ENCODE measurements at regions not wholly inside any gene's neighbourhood (a gene's known extent, or its start where the extent isn't known, plus 50 kb on each side); places are given as distances from the start of the nearest gene placed in this dataset.
"Not testable (repeated sequence)": the region's sequence is repeated elsewhere in the genome, so short reads cannot be mapped to it uniquely, and the experiment has no call there.

DNA sequence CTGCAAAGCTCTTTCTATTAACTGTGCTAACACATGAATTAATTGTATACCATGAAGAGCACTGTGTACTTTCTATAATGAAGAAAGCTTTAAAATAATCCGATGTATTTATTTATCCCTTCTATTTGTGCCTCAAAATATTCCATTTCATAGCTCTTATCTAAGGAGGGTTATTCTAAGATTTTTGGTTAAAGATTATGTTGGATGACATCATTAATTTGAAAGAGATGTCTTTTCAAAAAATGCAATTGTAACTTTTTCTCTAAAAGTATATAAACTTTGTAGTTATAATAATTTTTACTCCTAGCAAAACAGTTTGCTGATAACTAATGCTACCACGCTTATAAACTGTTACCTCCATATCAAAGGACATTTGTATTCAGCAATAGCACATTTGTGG is 192.4 kb upstream of the HSF2 start:
- no peak for ATAC-seq

DNA sequence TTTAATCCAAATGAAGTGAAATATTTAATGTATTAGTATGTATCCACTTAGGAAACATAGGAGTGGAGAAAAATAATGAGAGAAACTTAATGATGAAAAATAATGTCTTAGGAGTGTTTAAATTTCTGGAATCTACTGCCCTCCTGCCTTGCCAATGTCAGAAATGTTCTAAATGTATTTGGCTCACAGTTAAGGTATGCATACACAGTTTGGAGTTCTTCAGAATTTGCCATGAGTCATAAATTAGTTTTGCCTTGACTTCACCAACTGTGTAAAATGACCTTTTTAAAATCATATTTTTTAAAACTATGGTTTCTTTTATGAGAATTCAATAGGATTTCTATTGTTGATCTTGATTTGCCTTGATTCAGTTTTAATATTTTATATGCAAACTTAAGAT is 191.7 kb upstream of the HSF2 start:
- no peak for ATAC-seq

DNA sequence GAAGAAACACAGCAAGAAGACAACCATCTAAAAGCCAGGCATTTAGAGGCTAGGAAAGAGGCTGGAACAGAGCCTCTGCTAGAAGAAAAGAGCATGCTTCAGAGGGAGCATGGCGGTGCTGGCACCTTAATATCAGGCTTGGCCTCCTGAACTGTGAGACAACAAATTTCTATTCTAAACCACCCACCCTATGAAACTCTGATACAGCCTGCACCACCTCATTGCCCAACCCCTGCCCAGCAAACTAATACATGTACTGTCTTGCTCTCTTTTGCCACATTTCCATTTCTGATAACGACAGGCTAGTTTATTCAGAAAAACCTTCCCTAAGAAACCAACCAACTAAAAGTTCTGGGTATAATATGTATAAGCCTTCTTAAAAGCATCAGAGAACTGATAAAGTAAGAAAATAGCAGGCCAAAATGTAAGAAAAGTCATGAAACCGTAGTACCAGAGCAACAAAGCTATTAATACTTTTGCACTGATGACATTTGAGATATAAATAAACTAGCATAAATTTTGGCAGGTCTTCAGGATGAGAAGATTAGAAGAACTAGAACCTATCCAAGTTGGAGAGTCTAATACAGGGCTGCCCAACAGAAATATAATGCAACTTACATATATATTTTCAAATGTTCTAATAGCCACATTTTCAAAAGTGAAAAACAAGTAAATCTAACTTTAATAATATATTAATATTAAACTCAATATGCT is 184.7 kb upstream of the HSF2 start:
- no peak for ATAC-seq

- no peak for ATAC-seq
Observed at GRCh38 chr6:122220254-122220653, 179.2 kb upstream of the HSF2 start.

DNA sequence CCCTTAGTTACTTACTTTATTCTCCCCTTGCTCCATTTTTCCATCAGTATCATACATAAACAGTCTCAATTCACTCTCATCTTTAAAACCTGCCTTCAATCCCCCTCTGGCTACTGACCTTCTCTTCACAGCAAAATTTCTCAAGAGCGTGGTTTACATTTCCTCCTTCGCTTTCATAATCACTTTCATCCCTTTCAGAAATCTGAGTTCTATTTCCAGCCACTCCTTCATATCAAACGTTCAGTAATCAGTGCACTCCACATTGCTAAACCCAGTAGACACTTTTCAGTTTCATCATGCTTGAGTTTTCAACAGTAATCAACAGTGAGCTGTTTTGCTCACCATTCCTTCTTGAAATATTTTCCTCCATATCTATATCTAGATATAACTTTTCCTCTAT is 176.7 kb upstream of the HSF2 start:
- ATAC-seq: no peak

DNA sequence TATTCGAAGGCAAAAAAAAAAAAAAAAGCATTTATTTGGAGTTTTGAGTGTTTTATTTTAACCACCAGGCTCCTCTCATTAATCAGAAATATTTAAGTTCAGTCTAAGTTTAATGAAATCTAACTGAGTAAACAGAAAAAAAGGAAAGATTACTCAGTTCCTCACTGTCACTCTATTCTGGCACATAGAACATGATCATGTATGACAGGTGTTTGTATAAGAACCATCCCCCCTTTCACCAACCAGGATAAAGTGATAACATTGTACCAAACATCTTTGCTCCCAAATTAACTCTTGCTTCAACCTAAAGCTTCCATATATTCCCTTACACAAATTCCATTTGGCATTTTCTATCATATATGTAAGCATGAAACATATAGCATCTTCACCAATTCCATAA is 176.2 kb upstream of the HSF2 start:
- no peak for ATAC-seq

- ATAC-seq: no peak
Observed at GRCh38 chr6:122238861-122239260, 160.6 kb upstream of the HSF2 start.

DNA sequence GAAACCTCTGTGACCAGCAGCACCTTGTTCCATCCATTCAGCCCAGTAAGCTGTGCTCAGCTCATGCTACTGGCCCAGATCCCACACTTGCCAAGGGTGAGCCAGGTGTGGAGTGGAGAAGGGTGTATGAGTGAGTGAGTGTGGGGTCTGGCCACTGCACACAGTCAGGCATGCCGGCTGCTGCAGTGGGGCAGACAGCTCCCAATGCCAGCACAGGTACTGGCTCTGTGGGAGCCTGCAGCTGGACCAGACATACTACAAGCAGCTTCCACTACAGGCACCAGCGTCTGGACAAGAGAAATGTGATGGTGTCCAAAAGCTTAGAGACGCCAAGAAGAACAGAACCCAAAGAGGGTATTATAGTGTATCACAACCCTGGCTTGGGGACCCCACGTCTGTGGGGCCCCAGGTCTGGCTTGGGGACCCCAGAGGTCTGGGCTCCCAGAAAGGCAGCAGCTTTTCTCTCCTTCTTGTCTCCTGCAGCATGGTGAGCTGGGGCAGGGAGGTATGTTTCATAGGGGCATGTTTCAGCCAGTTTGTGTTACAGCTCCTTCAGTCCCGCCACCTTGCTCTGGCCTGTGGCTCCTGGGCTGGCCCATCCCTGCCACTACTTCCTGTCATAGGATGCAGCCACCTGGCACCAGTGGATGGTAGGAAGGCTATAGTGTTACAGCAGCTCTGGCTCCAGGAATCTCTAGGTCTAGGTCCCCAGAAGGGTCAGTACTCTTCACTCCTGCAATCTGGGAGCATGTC is 152.4 kb upstream of the HSF2 start:
- no peak for ATAC-seq

DNA sequence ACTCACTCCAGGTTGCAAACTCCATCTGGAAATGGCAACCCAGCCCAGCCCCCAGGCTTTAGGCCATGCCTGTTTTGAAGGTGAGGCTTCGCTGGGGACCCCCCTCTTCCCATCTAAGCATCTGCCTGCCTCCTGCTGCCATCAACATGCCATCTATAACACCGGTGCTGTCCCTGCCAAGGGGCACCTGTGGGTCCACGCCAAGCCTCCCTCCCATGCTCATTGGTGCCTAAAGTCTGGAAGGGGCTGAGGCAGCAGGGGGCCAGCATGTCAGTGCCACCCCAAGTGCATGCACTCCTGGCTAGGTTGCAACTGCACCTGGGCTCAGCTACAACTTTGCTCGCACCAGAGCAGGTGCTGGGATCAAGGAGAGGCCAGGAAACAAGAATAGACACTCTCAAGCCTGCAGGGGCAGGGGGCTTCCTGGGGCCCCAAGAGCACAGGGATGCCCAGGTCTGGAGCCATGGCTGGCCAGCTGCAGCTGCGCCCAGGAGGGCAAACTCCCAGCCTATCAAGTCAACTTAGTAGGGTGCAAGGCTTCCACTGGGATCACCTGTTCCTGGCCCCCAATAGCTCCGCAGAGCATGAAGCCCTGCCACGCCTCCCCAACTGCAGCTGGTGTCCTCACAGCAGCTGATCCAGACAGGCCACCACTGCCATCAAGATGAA is 151.3 kb upstream of the HSF2 start:
- ATAC-seq: no peak

GRCh38 chr6:122248844-122249243 is 150.6 kb upstream of the HSF2 start:
- no peak for ATAC-seq

GRCh38 chr6:122258839-122259238 is 140.6 kb upstream of the HSF2 start:
- no peak for ATAC-seq

DNA sequence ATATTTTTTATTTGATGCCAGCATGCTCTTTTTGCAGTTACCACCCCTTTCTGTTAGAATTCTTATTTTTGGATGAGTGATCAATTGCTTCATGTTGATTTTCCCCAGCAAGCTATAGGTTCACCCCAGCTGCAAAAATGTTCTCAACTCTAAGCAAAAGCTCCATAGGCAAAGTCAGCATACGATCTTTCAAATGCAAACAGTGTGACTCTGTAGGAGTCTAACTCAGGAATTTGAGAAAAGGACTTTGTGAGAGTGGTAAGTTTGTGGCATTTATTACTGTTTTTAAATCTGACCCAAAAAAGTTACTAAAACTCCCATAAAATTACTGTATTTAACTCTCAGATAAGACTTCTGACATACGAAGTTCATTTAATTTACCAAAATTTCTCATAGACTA is 134.9 kb upstream of the HSF2 start:
- ATAC-seq: no peak

DNA sequence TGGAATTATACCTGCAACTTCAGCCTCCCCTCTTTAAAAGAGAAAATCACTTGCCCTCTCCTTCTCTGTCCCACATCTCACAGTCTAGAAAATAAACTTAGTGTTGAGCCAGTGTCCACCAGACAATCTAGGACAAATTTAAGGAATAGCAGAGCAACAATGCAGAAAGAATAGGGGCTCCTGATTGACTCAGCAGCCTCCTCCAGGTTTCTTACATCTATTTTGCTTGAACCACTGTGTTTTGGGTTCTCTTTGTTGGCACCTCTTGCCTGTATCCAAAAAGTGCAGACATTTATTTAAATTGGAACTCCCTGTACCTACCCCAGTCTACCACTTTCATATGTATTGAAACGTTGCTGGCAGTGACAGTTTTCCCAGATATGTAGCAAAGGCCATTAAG is 133.7 kb upstream of the HSF2 start:
- no peak for ATAC-seq

- no peak for ATAC-seq
Observed at GRCh38 chr6:122268394-122268793, 131.1 kb upstream of the HSF2 start.

DNA sequence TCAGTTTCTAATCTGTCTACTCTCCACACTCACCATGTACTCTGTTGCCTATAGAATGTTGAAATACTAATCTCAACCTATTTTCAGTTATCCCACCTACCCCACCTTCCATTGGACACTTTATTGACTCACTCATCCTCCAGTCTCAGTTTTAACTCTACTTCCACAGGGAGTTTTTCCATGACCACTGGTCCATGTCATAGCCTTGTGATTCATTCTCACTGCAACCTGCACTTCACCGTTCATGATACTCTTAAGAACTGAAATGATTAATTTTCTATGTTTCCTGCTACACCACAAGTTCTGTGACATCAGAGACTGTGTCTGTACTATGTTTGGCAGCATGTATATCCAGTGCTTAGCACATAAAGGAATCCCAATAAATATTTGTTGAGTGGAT is 122.8 kb upstream of the HSF2 start:
- no peak for ATAC-seq

GRCh38 chr6:122280105-122281021 is 119.1 kb upstream of the HSF2 start:
- not testable (repeated sequence) for ATAC-seq

- ATAC-seq: no peak
Observed at GRCh38 chr6:122283884-122284283, 115.6 kb upstream of the HSF2 start.

DNA sequence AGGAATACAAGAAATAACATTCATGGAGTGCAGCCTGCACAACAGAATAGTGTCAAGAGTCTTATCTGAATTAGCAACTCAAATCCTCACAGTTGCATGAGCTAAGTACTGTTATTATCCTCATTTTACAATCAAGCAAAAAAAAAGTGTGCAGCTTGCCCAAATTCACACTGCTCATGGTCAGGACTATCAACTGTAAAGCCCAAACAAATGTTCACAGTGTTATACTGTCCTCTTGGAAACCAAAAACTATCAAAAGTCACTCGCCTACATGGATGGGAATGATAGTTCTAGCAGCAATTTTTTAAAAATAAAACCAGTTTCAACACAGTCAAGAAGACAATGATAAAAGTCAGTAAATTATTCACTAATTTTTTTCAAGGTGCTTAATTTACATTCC is 114.6 kb upstream of the HSF2 start:
- ATAC-seq: no peak

DNA sequence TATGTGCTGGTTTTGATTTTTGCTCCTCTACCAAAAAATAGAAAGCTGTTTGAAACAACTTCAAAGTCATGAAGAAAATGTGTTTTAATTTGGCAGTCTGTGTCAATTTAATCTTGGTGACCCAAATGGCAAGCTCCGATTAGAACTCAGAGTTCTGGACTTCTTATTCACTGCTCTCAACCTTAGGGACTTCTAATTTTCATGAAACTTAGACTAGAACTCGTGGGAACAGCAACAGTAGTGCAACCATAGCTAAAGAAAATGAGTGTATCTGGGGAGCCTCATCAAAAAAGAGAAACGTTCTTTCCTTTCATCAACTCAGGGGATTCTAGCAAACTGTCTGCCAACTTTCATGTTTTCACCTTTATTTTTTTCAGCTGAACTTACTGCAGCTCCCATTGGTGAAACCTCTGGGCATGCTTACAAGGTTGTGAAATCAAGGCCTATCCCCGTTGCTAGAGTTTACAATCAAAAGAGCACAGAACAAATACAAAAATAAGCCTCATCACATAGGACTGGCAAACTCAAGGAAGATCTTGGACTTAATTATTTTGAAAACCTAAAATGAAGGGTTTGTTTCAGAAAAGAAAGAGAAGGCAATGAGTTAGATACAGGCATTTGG is 114.0 kb upstream of the HSF2 start:
- ATAC-seq: no peak

- no peak for ATAC-seq
Observed at GRCh38 chr6:122286512-122286911, 112.9 kb upstream of the HSF2 start.

DNA sequence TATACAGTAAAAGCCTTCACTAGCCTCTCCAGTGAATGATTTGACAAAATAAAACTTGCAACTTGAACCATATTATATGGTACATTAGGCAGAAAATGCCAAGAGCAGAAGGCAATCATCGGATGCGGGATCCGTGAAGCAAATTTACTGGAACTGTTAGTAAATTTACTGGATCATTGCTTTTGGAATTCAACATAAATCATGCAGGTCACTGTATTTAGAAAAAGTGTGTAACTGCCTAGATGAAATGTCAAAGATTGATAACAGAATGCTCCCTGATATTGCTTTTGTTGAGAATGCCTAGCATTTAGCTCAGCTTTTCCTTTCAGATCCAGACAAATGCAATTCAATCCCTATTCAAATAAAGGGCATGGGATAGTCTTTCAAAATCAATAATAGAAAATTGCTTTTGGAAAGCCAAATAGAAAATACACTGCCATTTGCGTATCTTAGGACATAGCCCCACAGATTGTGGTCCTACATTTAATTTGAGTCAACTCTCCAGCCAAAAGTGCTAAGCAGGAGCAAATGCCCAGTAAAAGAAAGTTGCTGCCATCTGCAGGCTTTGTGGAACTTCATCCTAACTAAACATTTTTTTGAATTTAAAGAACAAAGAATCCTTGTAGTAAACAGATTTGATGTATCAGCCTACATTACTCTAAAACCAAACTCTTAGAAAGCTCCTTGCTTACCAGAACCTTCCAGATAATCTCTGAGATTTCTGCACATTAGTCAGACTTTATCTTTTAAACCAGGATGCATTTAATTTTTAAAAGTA is 109.5 kb upstream of the HSF2 start:
- no peak for ATAC-seq

- ATAC-seq: no peak
Observed at GRCh38 chr6:122297010-122297409, 102.4 kb upstream of the HSF2 start.
